ENCODE measurements at regions not wholly inside any gene's neighbourhood (a gene's known extent, or its start where the extent isn't known, plus 50 kb on each side); places are given as distances from the start of the nearest gene placed in this dataset.

- H3K9ac ChIP-seq (ENCODE audit: extremely low read depth, insufficient read length, low read length) = no peak overlapping the region
- H3K4me1 ChIP-seq (ENCODE audit: insufficient read depth, low read length) = no peaks in the 10 kb centered on the region
- H2BK12ac ChIP-seq (ENCODE audit: insufficient read length, low read depth, low read length) = no peak overlapping the region
- H3K27ac Mint-ChIP-seq = no peak overlapping the region
- H4K5ac ChIP-seq (ENCODE audit: insufficient read length, low read depth, low read length) = no peak overlapping the region
- no peak overlapping the region for H3K18ac ChIP-seq (ENCODE audit: insufficient read length, low read depth, low read length)
- H2BK20ac ChIP-seq (ENCODE audit: low read depth, low read length, poor library complexity, severe bottlenecking) = no peak overlapping the region
- no CpG with 5 or more reads among the region's 1 CpG for WGBS (ENCODE audit: extremely low coverage, insufficient read length, low lambda C conversion rate)
- H2BK5ac ChIP-seq (ENCODE audit: insufficient read length, low read length) = no peak overlapping the region
- H2AK5ac ChIP-seq (ENCODE audit: insufficient read length, low read length) = no peak overlapping the region
- no peaks in the 10 kb centered on the region for H3K27me3 Mint-ChIP-seq (ENCODE audit: low read depth)
- H4K20me1 ChIP-seq (ENCODE audit: control insufficient read depth, insufficient read depth, insufficient read length) = no peaks in the 10 kb centered on the region
- H3K9me3 ChIP-seq (ENCODE audit: control insufficient read depth, low read depth, low read length) = no peaks in the 10 kb centered on the region
- H2AFZ ChIP-seq (ENCODE audit: low read length) = no peak overlapping the region
- H3K79me1 ChIP-seq (ENCODE audit: insufficient read depth, low read depth, low read length, poor library complexity, severe bottlenecking) = no peaks in the 10 kb centered on the region
- H3K23ac ChIP-seq (ENCODE audit: insufficient read length, low read depth, low read length) = no peak overlapping the region
- H3K4me3 Mint-ChIP-seq = no peak overlapping the region
- no peak for TF ChIP-seq CTCF (conservative IDR thresholded peaks at IDR 0.05)
- H3K23me2 ChIP-seq (ENCODE audit: insufficient read length, low read depth, low read length, poor library complexity, severe bottlenecking) = no peaks in the 10 kb centered on the region
- H2BK120ac ChIP-seq (ENCODE audit: low read depth, low read length, poor library complexity, severe bottlenecking) = no peak overlapping the region
- H3K56ac ChIP-seq (ENCODE audit: insufficient read length, low read depth, low read length) = no peak overlapping the region
- no peak for DNase-seq
- H3K4me1 Mint-ChIP-seq = no peaks in the 10 kb centered on the region
- H3K4me2 ChIP-seq (ENCODE audit: insufficient read depth, insufficient read length, low read length) = no peak overlapping the region
- H3K79me2 ChIP-seq (ENCODE audit: insufficient read depth, low read length) = no peaks in the 10 kb centered on the region
- peaks cover 2 to 11% of the 10 kb centered on the region in 2 experiments; a peak in 4 of 5 replicates for H3K9me3 Mint-ChIP-seq
- H3K27me3 ChIP-seq (ENCODE audit: insufficient read depth, low read length) = no peaks in the 10 kb centered on the region
- H4K91ac ChIP-seq (ENCODE audit: insufficient read length, low read depth, low read length) = no peak overlapping the region
- H3K27ac ChIP-seq (ENCODE audit: insufficient read length, low read depth, low read length) = no peak overlapping the region
- H3T11ph ChIP-seq (ENCODE audit: low read length) = no peak overlapping the region
- no peak overlapping the region for H4K8ac ChIP-seq (replicated peaks; ENCODE audit: insufficient read length, low read depth, low read length)
- H3K36me3 Mint-ChIP-seq (ENCODE audit: insufficient read depth in 1 of 3, low read depth in 3 of 3) = peaks cover 0 to 15% (median 0%) of the 10 kb centered on the region in 3 experiments; a peak in 2 of 7 replicates
- H2BK15ac ChIP-seq (ENCODE audit: low read depth, low read length) = no peak overlapping the region
- no peak overlapping the region for H3K14ac ChIP-seq (ENCODE audit: insufficient read depth, low read length)
- no peak overlapping the region for H3K4ac ChIP-seq (ENCODE audit: low read depth, low read length)
Observed at GRCh38 chr3:190210608-190211007, 89.9 kb upstream of the P3H2 start.

Measured in H9 (cell line).